Hematopoietic multipotent progenitor cell treated with erythropoietin and hydrocortisone succinate and interleukin-3 and kit ligand, for 8 days (in vitro differentiated cells): ENCODE measurements at regions not wholly inside any gene's neighbourhood (a gene's known extent, or its start where the extent isn't known, plus 50 kb on each side); places are given as distances from the start of the nearest gene placed in this dataset.
"Not testable (repeated sequence)": the region's sequence is repeated elsewhere in the genome, so short reads cannot be mapped to it uniquely, and the experiment has no call there.

Experiments used
- DNase-seq: peaks from one replicate; pipeline ENCODE4 v3.0.0-alpha.2; 2015

GRCh38 chrX:93868289-93868965 is 194.4 kb downstream of the FAM133A start:
- DNase-seq = peak; percentile 66

- peak; percentile 31 for DNase-seq
These were observed 200.5 kb downstream of the FAM133A start for GRCh38 chrX:93874554-93874953.

- DNase-seq = peak; percentile 17
These were observed 201.7 kb downstream of the FAM133A start for GRCh38 chrX:93875621-93876282.

- DNase-seq = not testable (repeated sequence)
These were observed 247.0 kb downstream of the FAM133A start for GRCh38 chrX:93921041-93921440.

- DNase-seq = no peak
These were observed 258.6 kb downstream of the FAM133A start for GRCh38 chrX:93932471-93933220.

- DNase-seq = no peak
These were observed 303.6 kb downstream of the FAM133A start for GRCh38 chrX:93977641-93978040.

GRCh38 chrX:93985344-93986307 is 311.6 kb downstream of the FAM133A start:
- DNase-seq = no peak
